Peyer's patch (tissue), 4 donors: ENCODE measurements at regions not wholly inside any gene's neighbourhood (a gene's known extent, or its start where the extent isn't known, plus 50 kb on each side); places are given as distances from the start of the nearest gene placed in this dataset.

Experiments used
- DNase-seq, 3 donors: peaks; one replicate each; pipeline ENCODE4 v3.0.0-alpha.2; 2017 to 2019
- H3K27ac ChIP-seq, 4 donors: fragments of 200-600 bp; sonication (generic); one replicate each; pipeline ENCODE4 v1.5.1; 2016 to 2019
- H3K27me3 ChIP-seq, 2 donors: fragments of 200-600 bp; sonication (generic); one replicate each; pipeline ENCODE4 v1.5.1; 2019
- H3K36me3 ChIP-seq, 3 donors: fragments of 200-600 bp; sonication (generic); one replicate each; pipeline ENCODE4 v1.5.1; 2016 to 2019
- H3K4me1 ChIP-seq, 4 donors: fragments of 200-600 bp; sonication (generic); one replicate each; pipeline ENCODE4 v1.5.1; 2016 to 2019
- H3K4me3 ChIP-seq, 4 donors: fragments of 200-600 bp; sonication (generic); 1 replicate in 3 of 4; 2 replicates in 1 of 4; pipeline ENCODE4 v1.5.1; 2016 to 2019; ENCODE audit warnings: mild to moderate bottlenecking in 1 of 4
- H3K9me3 ChIP-seq, 4 donors: fragments of 200-600 bp; sonication (generic); one replicate each; pipeline ENCODE4 v1.5.1; 2016 to 2019; ENCODE audit warnings: mild to moderate bottlenecking in 1 of 4
- POLR2A ChIP-seq, 2 donors: fragments of 450-650 bp; IDR thresholded peaks; one replicate each; pipeline ENCODE4 v1.5.1; 2017; ENCODE audit warnings: antibody characterized with exemption in 2 of 2, mild to moderate bottlenecking in 2 of 2, moderate library complexity in 2 of 2
- TF ChIP-seq, protein P1 (sequence below), 6 experiments: fragments of 450-650 bp in 4 of 6; fragments of 200-600 bp in 2 of 6; sonication (generic) in 1 of 6; IDR thresholded peaks; one replicate each; pipeline ENCODE4 v1.5.1; 2017 to 2019; ENCODE audit warnings: antibody characterized with exemption in 6 of 6, mild to moderate bottlenecking in 3 of 6, moderate library complexity in 1 of 6

DNA sequence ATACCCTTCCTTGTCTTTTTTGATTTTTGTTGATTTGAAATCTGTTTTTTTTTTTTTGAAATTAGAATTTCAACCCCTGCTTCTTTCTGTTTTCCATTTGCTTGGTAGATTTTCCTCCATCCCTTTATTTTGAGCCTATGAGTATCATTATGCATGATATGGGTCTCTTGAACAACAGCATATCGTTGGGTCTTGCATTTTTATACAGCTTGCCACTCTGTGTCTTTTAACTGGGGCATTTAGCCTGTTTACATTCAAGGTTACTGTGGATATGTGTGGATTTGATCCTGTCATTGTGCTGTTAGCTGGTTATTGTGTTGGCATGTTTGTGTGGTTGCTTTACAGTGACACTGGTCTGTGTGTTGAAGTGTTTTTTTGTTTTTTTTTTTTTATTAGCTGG is 99.7 kb upstream of the P3H2 start:
- no peak overlapping the region for H3K27ac ChIP-seq
- no peak for TF ChIP-seq POLR2A (IDR thresholded peaks at IDR 0.05)
- H3K4me1 ChIP-seq, result no peaks in the 10 kb centered on the region
- H3K27me3 ChIP-seq, result no peaks in the 10 kb centered on the region
- no peak overlapping the region for H3K4me3 ChIP-seq
- no peaks in the 10 kb centered on the region for H3K36me3 ChIP-seq
- no peak for DNase-seq
- H3K9me3 ChIP-seq, result no peaks in the 10 kb centered on the region

DNA sequence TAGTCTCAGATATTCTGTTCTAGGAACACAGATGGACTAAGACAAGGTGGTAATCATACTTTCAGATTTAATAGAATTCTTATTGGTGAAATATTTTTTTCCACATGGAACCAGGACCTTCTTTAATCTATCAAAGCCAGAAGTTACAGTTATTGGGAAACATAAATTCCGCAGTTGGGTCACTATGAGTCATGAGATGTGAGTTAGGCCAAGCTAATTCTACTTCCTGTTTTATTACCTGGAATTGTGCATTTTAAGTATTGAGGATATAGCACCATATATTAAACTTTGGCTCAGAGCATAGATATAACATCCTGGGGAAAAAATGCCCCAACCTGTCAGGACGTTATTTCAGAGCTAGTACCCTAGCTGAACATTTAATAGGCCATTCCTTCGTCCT is 96.4 kb upstream of the P3H2 start:
- no peaks in the 10 kb centered on the region for H3K4me1 ChIP-seq
- no peak for DNase-seq
- TF ChIP-seq, protein P1, sequence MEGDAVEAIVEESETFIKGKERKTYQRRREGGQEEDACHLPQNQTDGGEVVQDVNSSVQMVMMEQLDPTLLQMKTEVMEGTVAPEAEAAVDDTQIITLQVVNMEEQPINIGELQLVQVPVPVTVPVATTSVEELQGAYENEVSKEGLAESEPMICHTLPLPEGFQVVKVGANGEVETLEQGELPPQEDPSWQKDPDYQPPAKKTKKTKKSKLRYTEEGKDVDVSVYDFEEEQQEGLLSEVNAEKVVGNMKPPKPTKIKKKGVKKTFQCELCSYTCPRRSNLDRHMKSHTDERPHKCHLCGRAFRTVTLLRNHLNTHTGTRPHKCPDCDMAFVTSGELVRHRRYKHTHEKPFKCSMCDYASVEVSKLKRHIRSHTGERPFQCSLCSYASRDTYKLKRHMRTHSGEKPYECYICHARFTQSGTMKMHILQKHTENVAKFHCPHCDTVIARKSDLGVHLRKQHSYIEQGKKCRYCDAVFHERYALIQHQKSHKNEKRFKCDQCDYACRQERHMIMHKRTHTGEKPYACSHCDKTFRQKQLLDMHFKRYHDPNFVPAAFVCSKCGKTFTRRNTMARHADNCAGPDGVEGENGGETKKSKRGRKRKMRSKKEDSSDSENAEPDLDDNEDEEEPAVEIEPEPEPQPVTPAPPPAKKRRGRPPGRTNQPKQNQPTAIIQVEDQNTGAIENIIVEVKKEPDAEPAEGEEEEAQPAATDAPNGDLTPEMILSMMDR (IDR thresholded peaks at IDR 0.05), result no peak
- no peak for TF ChIP-seq POLR2A (IDR thresholded peaks at IDR 0.05)
- no peaks in the 10 kb centered on the region for H3K9me3 ChIP-seq
- H3K27ac ChIP-seq, result no peak overlapping the region
- no peaks in the 10 kb centered on the region for H3K27me3 ChIP-seq
- H3K4me3 ChIP-seq, result no peak overlapping the region
- no peaks in the 10 kb centered on the region for H3K36me3 ChIP-seq

DNA sequence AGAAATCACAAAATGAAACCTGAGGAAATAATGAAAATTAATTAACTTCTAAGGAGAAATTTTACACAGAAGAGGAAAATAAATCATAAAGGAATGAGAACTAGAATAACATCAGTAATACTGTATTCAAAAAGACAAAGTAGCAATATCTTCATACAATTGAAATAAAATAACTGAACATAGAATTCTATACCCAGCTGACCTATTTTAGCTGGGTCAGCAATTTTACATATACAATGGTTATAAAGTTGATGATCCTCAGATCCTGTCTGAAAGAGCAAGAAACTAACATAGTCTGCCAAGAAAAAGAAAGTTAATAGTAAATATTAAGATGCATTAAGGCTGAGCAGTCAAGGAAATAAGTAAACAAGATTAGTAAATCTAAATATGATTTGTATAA is 93.0 kb upstream of the P3H2 start:
- Histone ChIP-seq H3K9me3 (no peaks in the 10 kb centered on the region), H3K27me3 (no peaks in the 10 kb centered on the region), H3K27ac (no peak overlapping the region), H3K4me3 (no peak overlapping the region), H3K4me1 (no peaks in the 10 kb centered on the region), H3K36me3 (no peaks in the 10 kb centered on the region)
- TF ChIP-seq, protein P1 (IDR thresholded peaks at IDR 0.05), result no peak
- no peak for TF ChIP-seq POLR2A (IDR thresholded peaks at IDR 0.05)
- no peak for DNase-seq

DNA sequence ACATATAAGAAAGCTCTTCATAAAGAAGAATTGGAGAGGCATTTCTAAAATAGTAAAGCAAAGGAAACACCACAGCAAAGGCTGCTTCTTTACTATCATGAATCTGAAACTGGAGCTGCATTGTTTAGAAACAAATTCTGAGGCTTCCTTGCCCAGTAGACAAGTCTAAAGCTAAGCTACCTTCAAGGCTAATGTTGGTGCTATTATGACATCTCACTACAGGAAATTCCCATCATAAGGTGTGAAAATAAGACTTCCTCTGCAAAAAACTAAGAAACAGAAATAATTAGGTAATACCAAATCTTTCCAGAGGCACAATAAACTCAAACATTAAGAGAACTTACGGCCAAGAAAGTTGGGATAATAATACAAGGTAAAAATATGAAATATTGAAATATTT is 89.9 kb upstream of the P3H2 start:
- H3K4me1 ChIP-seq, result no peaks in the 10 kb centered on the region
- no peaks in the 10 kb centered on the region for H3K27me3 ChIP-seq
- H3K36me3 ChIP-seq, result no peaks in the 10 kb centered on the region
- H3K9me3 ChIP-seq, result no peaks in the 10 kb centered on the region
- TF ChIP-seq, protein P1 (IDR thresholded peaks at IDR 0.05), result no peak
- no peak for TF ChIP-seq POLR2A (IDR thresholded peaks at IDR 0.05)
- no peak overlapping the region for H3K4me3 ChIP-seq
- H3K27ac ChIP-seq, result no peak overlapping the region
- DNase-seq, result no peak

DNA sequence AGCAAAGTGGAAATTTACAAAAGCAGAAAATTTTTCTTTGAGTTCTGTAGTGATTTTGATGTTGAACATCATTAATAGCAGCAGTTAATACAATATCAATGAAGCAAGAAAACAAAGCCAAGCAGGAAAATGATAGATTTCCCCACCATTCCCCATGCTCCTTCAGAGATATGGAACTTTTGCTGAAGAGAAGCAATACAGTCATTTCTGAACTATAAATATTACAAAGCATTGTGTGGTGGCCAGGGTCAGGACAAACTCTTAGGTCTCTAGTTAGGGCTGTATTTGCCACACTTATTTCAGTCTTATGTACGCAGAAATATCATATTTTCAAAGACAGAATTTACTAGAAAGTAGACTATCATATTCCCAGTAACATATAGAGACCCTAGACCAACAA is 88.8 kb upstream of the P3H2 start:
- no peak overlapping the region for H3K4me3 ChIP-seq
- H3K36me3 ChIP-seq, result no peaks in the 10 kb centered on the region
- no peak overlapping the region for H3K27ac ChIP-seq
- no peaks in the 10 kb centered on the region for H3K9me3 ChIP-seq
- DNase-seq, result no peak
- no peaks in the 10 kb centered on the region for H3K4me1 ChIP-seq
- H3K27me3 ChIP-seq, result no peaks in the 10 kb centered on the region
- TF ChIP-seq, protein P1 (IDR thresholded peaks at IDR 0.05), result no peak
- no peak for TF ChIP-seq POLR2A (IDR thresholded peaks at IDR 0.05)

DNA sequence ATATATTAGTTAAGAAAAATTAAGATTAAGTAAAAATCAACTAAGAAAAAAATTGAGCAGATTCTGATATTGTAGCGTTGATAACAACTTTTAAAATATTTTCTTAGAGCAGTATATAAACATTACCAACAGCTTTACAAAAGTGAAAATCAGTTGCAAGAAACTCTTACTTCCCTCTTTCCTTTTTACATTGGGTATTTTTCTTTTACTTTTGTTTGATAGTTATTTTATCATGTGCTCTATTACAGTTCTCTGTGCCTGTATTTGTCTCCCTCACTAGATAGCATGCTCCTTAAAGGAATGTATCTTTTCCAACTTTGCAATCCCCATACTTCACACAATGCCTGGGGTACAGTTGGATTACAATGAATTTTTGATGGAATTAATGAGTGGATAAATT is 87.5 kb upstream of the P3H2 start:
- H3K4me3 ChIP-seq, result no peak overlapping the region
- no peaks in the 10 kb centered on the region for H3K9me3 ChIP-seq
- TF ChIP-seq, protein P1 (IDR thresholded peaks at IDR 0.05), result no peak
- TF ChIP-seq POLR2A (IDR thresholded peaks at IDR 0.05), result no peak
- DNase-seq, result no peak
- no peaks in the 10 kb centered on the region for H3K36me3 ChIP-seq
- no peaks in the 10 kb centered on the region for H3K27me3 ChIP-seq
- H3K27ac ChIP-seq, result no peak overlapping the region
- no peaks in the 10 kb centered on the region for H3K4me1 ChIP-seq
